Endothelial cell of umbilical vein (primary cell): ENCODE measurements at regions not wholly inside any gene's neighbourhood (a gene's known extent, or its start where the extent isn't known, plus 50 kb on each side); places are given as distances from the start of the nearest gene placed in this dataset.

ENCODE experiments used
- BruUV-seq: library from RNA; stranded (reverse); fragments of 400-500 nt; replicated peaks from 2 replicates; lab custom pipeline; 2021; lab: Mats Ljungman, UMichigan
- CTCF ChIA-PET: fragments of 300-600, 350-600 bp; sonication (Branson Sonifier 250); formaldehyde crosslinking; loops from one replicate; lab custom pipeline; 2021; ENCODE audit warnings: antibody characterized with exemption, inconsistent platforms; lab: Charles Lee
- POLR2A ChIA-PET: fragments of 300-600, 350-600 bp; sonication (Branson Sonifier 250); formaldehyde crosslinking; loops from one replicate; lab custom pipeline; 2021; ENCODE audit warnings: antibody characterized with exemption, inconsistent platforms; lab: Charles Lee
- DNase-seq: peaks from one replicate; pipeline ENCODE4 v3.0.0-alpha.2; 2011; ENCODE audit warnings: low read depth, low spot score
- FAIRE-seq: peaks from 2 replicates; lab custom pipeline; 2011; peaks lifted over from hg19 to GRCh38; lab: Jason Lieb, UNC
- H2AFZ ChIP-seq: 2 replicates; pipeline ENCODE4 v1.6.0; 2012; ENCODE audit warnings: low read depth, low read length, control low read depth, inconsistent platforms
- H3K27ac ChIP-seq: 2 replicates; pipeline ENCODE4 v1.5.1; 2011; ENCODE audit warnings: low read depth, mild to moderate bottlenecking, control low read depth, low read length, moderate library complexity; ENCODE audit not compliant: insufficient read depth
- H3K27me3 ChIP-seq, 2 experiments: 2 replicates each; pipeline versions ENCODE4 v1.6.0 to v1.6.1; 2011; ENCODE audit warnings: low read length in 2 of 2, mixed read lengths in 1 of 2; ENCODE audit not compliant: control insufficient read depth in 2 of 2, insufficient read depth in 2 of 2
- H3K36me3 ChIP-seq, 2 experiments: 2 replicates in 1 of 2; 3 replicates in 1 of 2; pipeline ENCODE4 v1.5.1; 2011; ENCODE audit warnings: low read length in 2 of 2, mild to moderate bottlenecking in 1 of 2, moderate library complexity in 1 of 2; ENCODE audit not compliant: control insufficient read depth in 2 of 2, insufficient read depth in 2 of 2; ENCODE audit errors: extremely low read depth in 1 of 2
- H3K4me1 ChIP-seq: 3 replicates; pipeline ENCODE4 v1.5.1; 2011; ENCODE audit warnings: mild to moderate bottlenecking, low read length; ENCODE audit not compliant: control insufficient read depth, insufficient read depth; ENCODE audit errors: extremely low read depth
- H3K4me2 ChIP-seq: 2 replicates; pipeline ENCODE4 v1.6.1; 2011; ENCODE audit warnings: low read length, control low read depth, mixed read lengths; ENCODE audit not compliant: insufficient read depth
- H3K4me3 ChIP-seq, 3 experiments: fragments of 200-600 bp in 1 of 3; sonication (generic), shearing (Covaris generic) in 1 of 3; replicated peaks in 1 of 3; 2 replicates each; pipeline ENCODE4 v1.5.1; 2011 to 2016; ENCODE audit warnings: control low read depth in 3 of 3, low read length in 3 of 3, mild to moderate bottlenecking in 2 of 3, inconsistent platforms in 1 of 3, low read depth in 1 of 3, moderate library complexity in 1 of 3; ENCODE audit not compliant: insufficient read depth in 1 of 3
- H3K79me2 ChIP-seq: 2 replicates; pipeline ENCODE4 v1.6.0; 2012; ENCODE audit warnings: low read length, inconsistent platforms; ENCODE audit not compliant: control insufficient read depth, insufficient read depth
- H3K9ac ChIP-seq: replicated peaks from 2 replicates; pipeline ENCODE3; 2011; ENCODE audit warnings: low read length, control low read depth; ENCODE audit not compliant: insufficient read depth; ENCODE audit errors: extremely low read depth
- H3K9me1 ChIP-seq: replicated peaks from 3 replicates; pipeline ENCODE4 v1.6.0; 2011; ENCODE audit warnings: mild to moderate bottlenecking, low read length; ENCODE audit not compliant: control insufficient read depth, insufficient read depth; ENCODE audit errors: extremely low read depth
- H3K9me3 ChIP-seq: replicated peaks from 2 replicates; pipeline ENCODE4 v1.5.1; 2012; ENCODE audit warnings: low read length, inconsistent platforms; ENCODE audit not compliant: control insufficient read depth, insufficient read depth
- H4K20me1 ChIP-seq: replicated peaks from 2 replicates; pipeline ENCODE3; 2011; ENCODE audit warnings: mild to moderate bottlenecking, low read length; ENCODE audit not compliant: control insufficient read depth, insufficient read depth; ENCODE audit errors: extremely low read depth
- EZH2 ChIP-seq: IDR thresholded peaks from 2 replicates; pipeline ENCODE4 v1.6.1; 2012; ENCODE audit warnings: borderline replicate concordance, low read depth, mild to moderate bottlenecking, moderate library complexity, low read length, inconsistent platforms; ENCODE audit not compliant: severe bottlenecking
- FOS ChIP-seq: IDR thresholded peaks from 2 replicates; pipeline ENCODE4 v1.6.1; 2011; ENCODE audit warnings: mild to moderate bottlenecking, low read length, moderate library complexity, borderline replicate concordance; ENCODE audit not compliant: insufficient read depth
- GATA2 ChIP-seq: IDR thresholded peaks from 2 replicates; pipeline ENCODE4 v1.7.0; 2011; ENCODE audit warnings: low read depth, mild to moderate bottlenecking, moderate library complexity, mixed read lengths, low read length; ENCODE audit not compliant: insufficient read length, insufficient read depth
- JUN ChIP-seq: IDR thresholded peaks from 2 replicates; pipeline ENCODE4 v1.6.1; 2011; ENCODE audit warnings: borderline replicate concordance, low read depth; ENCODE audit not compliant: insufficient read length, insufficient read depth
- MYC ChIP-seq: IDR thresholded peaks from one replicate; pipeline ENCODE4 v1.6.1; 2011; ENCODE audit warnings: mild to moderate bottlenecking, low read depth, low read length
- POLR2A ChIP-seq: IDR thresholded peaks from 2 replicates; pipeline ENCODE4 v1.6.1; 2012; ENCODE audit warnings: low read depth, mild to moderate bottlenecking, control low read depth, low read length
- POLR2AphosphoS5 ChIP-seq: IDR thresholded peaks from 2 replicates; pipeline ENCODE4 v1.6.1; 2012; ENCODE audit warnings: low read depth, mild to moderate bottlenecking, control low read depth, low read length, moderate library complexity; ENCODE audit not compliant: insufficient read depth
- dilution Hi-C: fragments of 300-500 bp; cut with MboI; formaldehyde crosslinking; loops from one replicate; pipeline ENCODE4 v1.15.0; 2019; ENCODE audit warnings: low sequenced_read_pairs; ENCODE audit not compliant: extremely low pct_ligation_motif_present
- intact Hi-C: fragments of 100-400 bp; cut with micrococcal nuclease; formaldehyde crosslinking; loops from one replicate; pipeline ENCODE4 v1.10.0; 2022
- TF ChIP-seq, protein P1 (sequence below), 2 donors: IDR thresholded peaks; 1 replicate in 1 of 2; 2 replicates in 1 of 2; pipeline ENCODE4 v1.5.1; 2011; ENCODE audit warnings: low read length in 2 of 2, mild to moderate bottlenecking in 2 of 2, moderate library complexity in 2 of 2, control low read depth in 1 of 2, inconsistent platforms in 1 of 2, low read depth in 1 of 2; ENCODE audit not compliant: insufficient read depth in 1 of 2; ENCODE audit errors: extremely low read depth in 1 of 2
- TF ChIP-seq, protein P2 (sequence below): IDR thresholded peaks from 2 replicates; pipeline ENCODE4 v1.6.1; 2011; ENCODE audit not compliant: insufficient read depth, insufficient read length

DNA sequence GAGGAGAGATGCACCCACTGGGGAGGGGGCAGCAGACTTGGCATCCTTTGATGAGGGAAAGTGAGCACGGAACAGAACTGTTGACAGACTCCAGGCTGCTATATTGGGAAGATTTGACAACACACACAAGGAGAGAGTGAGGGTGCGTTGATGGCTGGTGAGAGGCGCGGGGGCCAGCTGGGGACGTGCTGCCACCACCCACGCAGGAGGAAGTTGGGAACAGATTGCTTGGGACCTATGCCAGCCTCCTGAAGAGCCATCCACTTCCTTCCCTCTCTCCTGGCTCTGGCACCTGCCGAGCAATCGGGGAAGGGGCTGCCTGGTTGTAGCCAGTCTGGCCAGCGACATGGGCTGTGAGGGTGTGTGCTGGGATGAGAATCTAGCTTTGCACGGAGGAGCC is 223.7 kb upstream of the CSF3R start:
- Histone ChIP-seq H3K27me3 (peaks cover 0 to 2% of the 10 kb centered on the region in 2 experiments), H4K20me1 (no peaks in the 10 kb centered on the region), H3K27ac (no peak overlapping the region), H3K9ac (no peak overlapping the region), H3K4me1 (no peaks in the 10 kb centered on the region), H3K4me2 (no peak overlapping the region), H2AFZ (no peak overlapping the region), H3K79me2 (no peaks in the 10 kb centered on the region), H3K36me3 (no peaks in the 10 kb centered on the region), H3K4me3 (no peak overlapping the region), H3K9me1 (no peaks in the 10 kb centered on the region), H3K9me3 (no peaks in the 10 kb centered on the region)
- DNase-seq: no peak
- intact Hi-C loops (loop anchor here (10.0 kb wide), 1 partner anchor 158 kb away; no protein-coding TSS in a partner anchor), dilution Hi-C loops (no loop called here)
- POLR2A ChIA-PET: no interaction called here
- CTCF ChIA-PET: interaction anchor here (0.7 to 3.1 kb wide), 2 partner anchors 618 to 728 kb away, joined by 3 to 14 read pairs; no protein-coding TSS in a partner anchor
- no peak for TF ChIP-seq POLR2A
- TF ChIP-seq MYC: no peak
- no peak for TF ChIP-seq FOS
- TF ChIP-seq POLR2AphosphoS5: no peak
- TF ChIP-seq JUN: no peak
- TF ChIP-seq EZH2: no peak
- TF ChIP-seq, protein P1, sequence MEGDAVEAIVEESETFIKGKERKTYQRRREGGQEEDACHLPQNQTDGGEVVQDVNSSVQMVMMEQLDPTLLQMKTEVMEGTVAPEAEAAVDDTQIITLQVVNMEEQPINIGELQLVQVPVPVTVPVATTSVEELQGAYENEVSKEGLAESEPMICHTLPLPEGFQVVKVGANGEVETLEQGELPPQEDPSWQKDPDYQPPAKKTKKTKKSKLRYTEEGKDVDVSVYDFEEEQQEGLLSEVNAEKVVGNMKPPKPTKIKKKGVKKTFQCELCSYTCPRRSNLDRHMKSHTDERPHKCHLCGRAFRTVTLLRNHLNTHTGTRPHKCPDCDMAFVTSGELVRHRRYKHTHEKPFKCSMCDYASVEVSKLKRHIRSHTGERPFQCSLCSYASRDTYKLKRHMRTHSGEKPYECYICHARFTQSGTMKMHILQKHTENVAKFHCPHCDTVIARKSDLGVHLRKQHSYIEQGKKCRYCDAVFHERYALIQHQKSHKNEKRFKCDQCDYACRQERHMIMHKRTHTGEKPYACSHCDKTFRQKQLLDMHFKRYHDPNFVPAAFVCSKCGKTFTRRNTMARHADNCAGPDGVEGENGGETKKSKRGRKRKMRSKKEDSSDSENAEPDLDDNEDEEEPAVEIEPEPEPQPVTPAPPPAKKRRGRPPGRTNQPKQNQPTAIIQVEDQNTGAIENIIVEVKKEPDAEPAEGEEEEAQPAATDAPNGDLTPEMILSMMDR (IDR thresholded peaks at IDR 0.05; ENCODE audit: extremely low read depth in 1 of 2, insufficient read depth in 1 of 2, low read depth in 1 of 2, low read length in 2 of 2): no peak
- no peak for TF ChIP-seq GATA2
- TF ChIP-seq, protein P2, sequence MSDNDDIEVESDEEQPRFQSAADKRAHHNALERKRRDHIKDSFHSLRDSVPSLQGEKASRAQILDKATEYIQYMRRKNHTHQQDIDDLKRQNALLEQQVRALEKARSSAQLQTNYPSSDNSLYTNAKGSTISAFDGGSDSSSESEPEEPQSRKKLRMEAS: no peak
- FAIRE-seq: no peak
- BruUV-seq: no TSS peak
